ENCODE measurements at regions not wholly inside any gene's neighbourhood (a gene's known extent, or its start where the extent isn't known, plus 50 kb on each side); places are given as distances from the start of the nearest gene placed in this dataset.

GRCh38 chr6:67265996-67266921, 1368.8 kb upstream of the ADGRB3 start:
- in situ Hi-C loops (cut with HindIII; ENCODE audit: low pct_ligation_motif_present, low sequenced_read_pairs): no loop called here

DNA sequence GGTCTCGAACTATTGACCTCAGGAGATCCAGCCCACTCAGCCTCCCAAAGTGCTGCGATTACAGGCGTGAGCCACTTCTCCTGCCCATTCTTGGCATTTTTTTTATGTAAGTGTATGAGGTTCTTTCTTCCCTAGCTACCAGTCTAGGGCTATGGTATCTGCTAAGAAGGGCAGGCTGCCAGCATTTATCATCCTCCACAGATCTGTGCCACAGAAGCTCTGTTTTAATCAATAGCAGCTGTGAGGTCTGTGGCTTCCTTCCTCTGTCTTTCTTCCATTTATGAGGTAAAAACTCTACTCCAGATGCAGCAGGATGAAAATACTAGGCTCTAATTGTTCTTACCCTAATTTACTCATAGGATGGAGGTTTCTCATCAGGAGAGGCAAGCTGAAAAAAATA, 1382.4 kb upstream of the ADGRB3 start:
- in situ Hi-C loops (cut with HindIII; ENCODE audit: low pct_ligation_motif_present, low sequenced_read_pairs): no loop called here
- no peak overlapping the region for H3K4me3 ChIP-seq (ENCODE audit: low read depth, low read length)
- H3K36me3 ChIP-seq (replicated peaks): no peaks in the 10 kb centered on the region
- no peak overlapping the region for H3K27ac ChIP-seq
- DNase-seq: no peak
- H3K27me3 ChIP-seq (replicated peaks): no peaks in the 10 kb centered on the region
- TF ChIP-seq, protein P1, sequence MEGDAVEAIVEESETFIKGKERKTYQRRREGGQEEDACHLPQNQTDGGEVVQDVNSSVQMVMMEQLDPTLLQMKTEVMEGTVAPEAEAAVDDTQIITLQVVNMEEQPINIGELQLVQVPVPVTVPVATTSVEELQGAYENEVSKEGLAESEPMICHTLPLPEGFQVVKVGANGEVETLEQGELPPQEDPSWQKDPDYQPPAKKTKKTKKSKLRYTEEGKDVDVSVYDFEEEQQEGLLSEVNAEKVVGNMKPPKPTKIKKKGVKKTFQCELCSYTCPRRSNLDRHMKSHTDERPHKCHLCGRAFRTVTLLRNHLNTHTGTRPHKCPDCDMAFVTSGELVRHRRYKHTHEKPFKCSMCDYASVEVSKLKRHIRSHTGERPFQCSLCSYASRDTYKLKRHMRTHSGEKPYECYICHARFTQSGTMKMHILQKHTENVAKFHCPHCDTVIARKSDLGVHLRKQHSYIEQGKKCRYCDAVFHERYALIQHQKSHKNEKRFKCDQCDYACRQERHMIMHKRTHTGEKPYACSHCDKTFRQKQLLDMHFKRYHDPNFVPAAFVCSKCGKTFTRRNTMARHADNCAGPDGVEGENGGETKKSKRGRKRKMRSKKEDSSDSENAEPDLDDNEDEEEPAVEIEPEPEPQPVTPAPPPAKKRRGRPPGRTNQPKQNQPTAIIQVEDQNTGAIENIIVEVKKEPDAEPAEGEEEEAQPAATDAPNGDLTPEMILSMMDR (IDR thresholded peaks at IDR 0.05; ENCODE audit: low read depth, low read length, missing control alignments): no peak

More at GRCh38 chr6:67265996-67266921, 1368.8 kb upstream of the ADGRB3 start:
- no peak for DNase-seq
- no peaks in the 10 kb centered on the region for H3K27me3 ChIP-seq (replicated peaks)
- H3K27ac ChIP-seq: no peak overlapping the region
- no peaks in the 10 kb centered on the region for H3K36me3 ChIP-seq (replicated peaks)
- no peak overlapping the region for H3K4me3 ChIP-seq (ENCODE audit: low read depth, low read length)
- TF ChIP-seq, protein P1 (IDR thresholded peaks at IDR 0.05; ENCODE audit: low read depth, low read length, missing control alignments): no peak

- TF ChIP-seq, protein P1 (IDR thresholded peaks at IDR 0.05; ENCODE audit: low read depth, low read length, missing control alignments): no peak
- H3K36me3 ChIP-seq (replicated peaks): no peaks in the 10 kb centered on the region
- no peak overlapping the region for H3K27ac ChIP-seq
- DNase-seq: no peak
- H3K27me3 ChIP-seq (replicated peaks): no peaks in the 10 kb centered on the region
- no peak overlapping the region for H3K4me3 ChIP-seq (ENCODE audit: low read depth, low read length)
- in situ Hi-C loops (cut with HindIII; ENCODE audit: low pct_ligation_motif_present, low sequenced_read_pairs): no loop called here
These were observed 1387.0 kb upstream of the ADGRB3 start for GRCh38 chr6:67248077-67248476.

DNA sequence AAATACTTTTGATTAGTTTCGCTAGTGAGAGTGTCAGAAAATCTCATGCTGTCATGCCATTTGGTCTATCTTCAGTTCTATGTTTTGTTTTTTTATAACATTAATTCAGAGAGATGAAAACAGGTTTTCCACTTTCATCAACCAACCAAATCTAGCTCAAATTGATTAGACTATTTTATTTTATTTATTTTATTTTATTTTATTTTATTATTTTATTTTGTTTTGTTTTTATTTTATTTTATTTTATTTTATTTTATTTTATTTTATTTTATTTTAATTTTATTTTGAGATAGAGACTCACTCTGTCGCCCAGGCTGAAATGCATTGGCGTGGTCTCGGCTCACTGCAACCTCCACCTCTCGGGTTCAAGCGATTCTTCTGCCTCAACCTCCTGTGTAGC, 1391.0 kb upstream of the ADGRB3 start:
- no peaks in the 10 kb centered on the region for H3K27me3 ChIP-seq (replicated peaks)
- no peak overlapping the region for H3K4me3 ChIP-seq (ENCODE audit: low read depth, low read length)
- H3K27ac ChIP-seq: no peak overlapping the region
- no peak for DNase-seq
- H3K36me3 ChIP-seq (replicated peaks): no peaks in the 10 kb centered on the region
- TF ChIP-seq, protein P1 (IDR thresholded peaks at IDR 0.05; ENCODE audit: low read depth, low read length, missing control alignments): no peak
- in situ Hi-C loops (cut with HindIII; ENCODE audit: low pct_ligation_motif_present, low sequenced_read_pairs): no loop called here

- in situ Hi-C loops (cut with HindIII; ENCODE audit: low pct_ligation_motif_present, low sequenced_read_pairs): no loop called here
- no peak overlapping the region for H3K27ac ChIP-seq
These were observed 1397.8 kb upstream of the ADGRB3 start for GRCh38 chr6:67237277-67237676.

More at GRCh38 chr6:67237277-67237676, 1397.8 kb upstream of the ADGRB3 start:
- no peak for DNase-seq
- H3K36me3 ChIP-seq (replicated peaks): no peaks in the 10 kb centered on the region
- TF ChIP-seq, protein P1 (IDR thresholded peaks at IDR 0.05; ENCODE audit: low read depth, low read length, missing control alignments): no peak
- H3K4me3 ChIP-seq (ENCODE audit: low read depth, low read length): no peak overlapping the region
- H3K27me3 ChIP-seq (replicated peaks): no peaks in the 10 kb centered on the region

Data from brain microvascular endothelial cell (primary cell).